HEK293 (cell line): ENCODE measurements at regions not wholly inside any gene's neighbourhood (a gene's known extent, or its start where the extent isn't known, plus 50 kb on each side); places are given as distances from the start of the nearest gene placed in this dataset.

Experiments used
- CTCF ChIP-seq: fragments of 450-650 bp; formaldehyde crosslinking; IDR thresholded peaks from 2 replicates; pipeline ENCODE4 v1.5.1; 2016; ENCODE audit warnings: missing biosample characterization, missing genetic modification characterization
- KLF17 ChIP-seq: fragments of 450-650 bp; formaldehyde crosslinking; IDR thresholded peaks from 2 replicates; pipeline ENCODE4 v1.5.1; 2016; ENCODE audit warnings: missing biosample characterization, missing genetic modification characterization
- PATZ1 ChIP-seq: fragments of 450-650 bp; formaldehyde crosslinking; IDR thresholded peaks from 2 replicates; pipeline ENCODE4 v1.5.1; 2016; ENCODE audit warnings: missing biosample characterization, missing genetic modification characterization
- ZBTB11 ChIP-seq: fragments of 450-650 bp; formaldehyde crosslinking; conservative IDR thresholded peaks from 2 replicates; pipeline ENCODE4 v1.5.1; 2016; ENCODE audit warnings: low read depth, missing biosample characterization, missing genetic modification characterization
- ZBTB49 ChIP-seq: fragments of 450-650 bp; formaldehyde crosslinking; IDR thresholded peaks from 2 replicates; pipeline ENCODE4 v1.5.1; 2016; ENCODE audit warnings: missing biosample characterization, missing genetic modification characterization, low read depth
- ZFP3 ChIP-seq: fragments of 450-650 bp; formaldehyde crosslinking; IDR thresholded peaks from 2 replicates; pipeline ENCODE4 v1.5.1; 2016; ENCODE audit warnings: low read depth, missing biosample characterization, missing genetic modification characterization
- ZFP37 ChIP-seq: fragments of 450-650 bp; formaldehyde crosslinking; IDR thresholded peaks from 2 replicates; pipeline ENCODE4 v1.5.1; 2016; ENCODE audit warnings: missing biosample characterization, missing genetic modification characterization
- ZNF274 ChIP-seq, 2 experiments: fragments of 200-500 bp in 1 of 2; fragments of 450-650 bp in 1 of 2; sonication (Bioruptor generic) in 1 of 2; formaldehyde crosslinking in 1 of 2; IDR thresholded peaks; 2 replicates each; pipeline versions ENCODE4 v1.5.1 to v1.6.1; 2014 to 2016; ENCODE audit warnings: borderline replicate concordance in 1 of 2, inconsistent platforms in 1 of 2, low read length in 1 of 2, missing biosample characterization in 1 of 2, missing genetic modification characterization in 1 of 2
- ZNF292 ChIP-seq: fragments of 450-650 bp; formaldehyde crosslinking; IDR thresholded peaks from 2 replicates; pipeline ENCODE4 v1.5.1; 2016; ENCODE audit warnings: low read depth, missing biosample characterization, missing genetic modification characterization, borderline replicate concordance
- ZNF335 ChIP-seq: fragments of 450-650 bp; formaldehyde crosslinking; conservative IDR thresholded peaks from 2 replicates; pipeline ENCODE4 v1.5.1; 2016; ENCODE audit warnings: missing biosample characterization, missing genetic modification characterization
- ZNF558 ChIP-seq: fragments of 450-650 bp; formaldehyde crosslinking; IDR thresholded peaks from 2 replicates; pipeline ENCODE4 v1.5.1; 2016; ENCODE audit warnings: missing biosample characterization, missing genetic modification characterization
- ZNF621 ChIP-seq: fragments of 450-650 bp; formaldehyde crosslinking; IDR thresholded peaks from 2 replicates; pipeline ENCODE4 v1.5.1; 2017; ENCODE audit warnings: missing biosample characterization, missing genetic modification characterization
- ZNF768 ChIP-seq: fragments of 450-650 bp; formaldehyde crosslinking; IDR thresholded peaks from 2 replicates; pipeline ENCODE4 v1.5.1; 2018; ENCODE audit warnings: missing biosample characterization, mild to moderate bottlenecking, missing genetic modification characterization

GRCh38 chr4:10168151-10168550 is 51.6 kb upstream of the WDR1 start:
- no peak for TF ChIP-seq ZBTB11 (tag by site-specific recombination)
- no peak for TF ChIP-seq ZBTB49 (tag by site-specific recombination)
- TF ChIP-seq CTCF (tag by site-specific recombination) = no peak
- TF ChIP-seq ZNF274 (IDR thresholded peaks at IDR 0.05; ENCODE audit: low read length) = no peak
- no peak for TF ChIP-seq ZNF274 (tag by site-specific recombination; IDR thresholded peaks at IDR 0.05; ENCODE audit: borderline replicate concordance)
- TF ChIP-seq ZNF621 = no peak
- TF ChIP-seq ZFP37 = no peak
- no peak for TF ChIP-seq ZNF558 (tag by site-specific recombination)
- no peak for TF ChIP-seq KLF17 (tag by site-specific recombination)
- no peak for TF ChIP-seq ZFP3 (tag by site-specific recombination)
- TF ChIP-seq PATZ1 (tag by site-specific recombination) = no peak
- no peak for TF ChIP-seq ZNF768 (tag by site-specific recombination)
- no peak for TF ChIP-seq ZNF335 (tag by site-specific recombination)
- no peak for TF ChIP-seq ZNF292 (tag by site-specific recombination)
